Ishikawa (cell line): ENCODE measurements at regions not wholly inside any gene's neighbourhood (a gene's known extent, or its start where the extent isn't known, plus 50 kb on each side); places are given as distances from the start of the nearest gene placed in this dataset.

Experiments used
- CEBPB ChIP-seq: IDR thresholded peaks from 2 replicates; pipeline ENCODE4 v1.6.1; 2012
- CREB1 ChIP-seq: IDR thresholded peaks from 2 replicates; pipeline ENCODE4 v1.6.1; 2012; ENCODE audit warnings: low read depth
- EGR1 ChIP-seq: IDR thresholded peaks from 2 replicates; pipeline ENCODE4 v1.6.1; 2012
- EP300 ChIP-seq: IDR thresholded peaks from 2 replicates; pipeline ENCODE4 v1.6.1; 2012; ENCODE audit warnings: borderline replicate concordance
- FOXM1 ChIP-seq: IDR thresholded peaks from 2 replicates; pipeline ENCODE4 v1.6.1; 2012; ENCODE audit warnings: low read depth, borderline replicate concordance
- MAX ChIP-seq: IDR thresholded peaks from 2 replicates; pipeline ENCODE4 v1.6.1; 2012
- NFIC ChIP-seq: IDR thresholded peaks from 2 replicates; pipeline ENCODE4 v1.6.1; 2012
- RAD21 ChIP-seq: IDR thresholded peaks from 2 replicates; pipeline ENCODE4 v1.6.1; 2012; ENCODE audit warnings: low read depth
- REST ChIP-seq: IDR thresholded peaks from 2 replicates; pipeline ENCODE4 v1.6.1; 2012; ENCODE audit warnings: low read depth, mild to moderate bottlenecking
- TAF1 ChIP-seq: IDR thresholded peaks from 2 replicates; pipeline ENCODE4 v1.6.1; 2012; ENCODE audit warnings: low read depth, mild to moderate bottlenecking
- TCF12 ChIP-seq: IDR thresholded peaks from 2 replicates; pipeline ENCODE4 v1.6.1; 2012; ENCODE audit warnings: low read depth
- TEAD4 ChIP-seq: IDR thresholded peaks from 2 replicates; pipeline ENCODE4 v1.6.1; 2012
- USF1 ChIP-seq: IDR thresholded peaks from 2 replicates; pipeline ENCODE4 v1.6.1; 2012
- YY1 ChIP-seq: IDR thresholded peaks from 2 replicates; pipeline ENCODE4 v1.6.1; 2012; ENCODE audit warnings: low read depth
- ZBTB7A ChIP-seq: IDR thresholded peaks from 2 replicates; pipeline ENCODE4 v1.6.1; 2012; ENCODE audit warnings: low read depth

- TF ChIP-seq NFIC (no peak), TEAD4 (no peak), ZBTB7A (no peak)
These were observed 399.9 kb downstream of the TMEM161B start for GRCh38 chr5:87868792-87869191.

- TF ChIP-seq MAX, result no peak
- no peak for TF ChIP-seq TEAD4
- no peak for TF ChIP-seq YY1
- TF ChIP-seq EP300, result no peak
- TF ChIP-seq REST, result no peak
- no peak for TF ChIP-seq EGR1
- TF ChIP-seq RAD21, result no peak
These were observed 401.4 kb downstream of the TMEM161B start for GRCh38 chr5:87867281-87867680.

- no peak for TF ChIP-seq CREB1
- no peak for TF ChIP-seq TEAD4
- no peak for TF ChIP-seq RAD21
- TF ChIP-seq MAX, result no peak
These were observed 415.1 kb downstream of the TMEM161B start for GRCh38 chr5:87853541-87853940.

- TF ChIP-seq RAD21 (no peak), CREB1 (no peak), EP300 (no peak), TEAD4 (no peak), ZBTB7A (no peak), MAX (no peak), CEBPB (no peak), EGR1 (no peak), TAF1 (no peak), YY1 (no peak), NFIC (no peak), TCF12 (no peak), REST (no peak), FOXM1 (no peak)
These were observed 417.0 kb downstream of the TMEM161B start for GRCh38 chr5:87851603-87852002.

- no peak for TF ChIP-seq TAF1
- TF ChIP-seq FOXM1, result no peak
- no peak for TF ChIP-seq USF1
- TF ChIP-seq REST, result no peak
- TF ChIP-seq EP300, result no peak
- no peak for TF ChIP-seq YY1
- TF ChIP-seq TCF12, result no peak
- TF ChIP-seq NFIC, result no peak
- no peak for TF ChIP-seq CREB1
- TF ChIP-seq CEBPB, result no peak
- TF ChIP-seq ZBTB7A, result no peak
- TF ChIP-seq MAX, result no peak
- no peak for TF ChIP-seq TEAD4
- no peak for TF ChIP-seq EGR1
- no peak for TF ChIP-seq RAD21
These were observed 417.8 kb downstream of the TMEM161B start for GRCh38 chr5:87850843-87851242.
